ENCODE measurements at regions not wholly inside any gene's neighbourhood (a gene's known extent, or its start where the extent isn't known, plus 50 kb on each side); places are given as distances from the start of the nearest gene placed in this dataset.

GRCh38 chr12:103028881-103029639 lies 71.6 kb downstream of the ASCL1 start:
- H3K27me3 ChIP-seq (ENCODE audit: low read depth, low read length), result no peaks in the 10 kb centered on the region
- H3K79me2 ChIP-seq (ENCODE audit: low read length), result no peaks in the 10 kb centered on the region
- no peak overlapping the region for H2AFZ ChIP-seq (ENCODE audit: low read depth, low read length)
- H3K4me3 ChIP-seq (ENCODE audit: low read length), result no peak overlapping the region
- peak overlapping the region; percentile 12; the same call in 1 of the 2 replicates for H3K4me2 ChIP-seq (ENCODE audit: low read length)
- peaks cover 4% of the 10 kb centered on the region; the same call in 1 of the 2 replicates for H3K9me3 ChIP-seq (ENCODE audit: insufficient read depth, low read length)
- H3K4me1 ChIP-seq (ENCODE audit: low read length), result peaks cover 19% of the 10 kb centered on the region
- no peak overlapping the region for H3K27ac ChIP-seq (ENCODE audit: low read length)
- H3K9ac ChIP-seq (ENCODE audit: low read length), result no peak overlapping the region
- peaks cover 4% of the 10 kb centered on the region for H3K36me3 ChIP-seq (replicated peaks; ENCODE audit: low read depth, low read length)
- TF ChIP-seq EZH2phosphoT487 (IDR thresholded peaks at IDR 0.05; ENCODE audit: low read depth) (no peak), CTCF (IDR thresholded peaks at IDR 0.05; ENCODE audit: low read depth, low read length) (no peak)
- H4K20me1 ChIP-seq (ENCODE audit: insufficient read depth, low read length), result no peaks in the 10 kb centered on the region

- peak overlapping the region; percentile 88 for H3K27ac ChIP-seq (ENCODE audit: low read length)
- peak overlapping the region; percentile 62 for H3K4me2 ChIP-seq (ENCODE audit: low read length)
- TF ChIP-seq CTCF (IDR thresholded peaks at IDR 0.05; ENCODE audit: low read depth, low read length), result no peak
- TF ChIP-seq EZH2phosphoT487 (IDR thresholded peaks at IDR 0.05; ENCODE audit: low read depth), result no peak
- H3K79me2 ChIP-seq (ENCODE audit: low read length), result no peaks in the 10 kb centered on the region
- H3K27me3 ChIP-seq (ENCODE audit: low read depth, low read length), result no peaks in the 10 kb centered on the region
- peaks cover 19% of the 10 kb centered on the region for H3K36me3 ChIP-seq (replicated peaks; ENCODE audit: low read depth, low read length)
- H3K4me3 ChIP-seq (ENCODE audit: low read length), result peak overlapping the region; percentile 13; the same call in 1 of the 2 replicates
- peaks cover 17% of the 10 kb centered on the region; the same call in 1 of the 2 replicates for H3K9me3 ChIP-seq (ENCODE audit: insufficient read depth, low read length)
- no peak overlapping the region for H2AFZ ChIP-seq (ENCODE audit: low read depth, low read length)
- H4K20me1 ChIP-seq (ENCODE audit: insufficient read depth, low read length), result no peaks in the 10 kb centered on the region
- H3K4me1 ChIP-seq (ENCODE audit: low read length), result peaks cover 43% of the 10 kb centered on the region
- peak overlapping the region; percentile 28; the same call in 1 of the 2 replicates for H3K9ac ChIP-seq (ENCODE audit: low read length)
These were observed 79.2 kb downstream of the ASCL1 start for GRCh38 chr12:103036581-103037214.

- no peaks in the 10 kb centered on the region for H3K36me3 ChIP-seq (replicated peaks; ENCODE audit: low read depth, low read length)
- peaks cover 13% of the 10 kb centered on the region for H3K4me1 ChIP-seq (ENCODE audit: low read length)
- H3K79me2 ChIP-seq (ENCODE audit: low read length), result no peaks in the 10 kb centered on the region
- H2AFZ ChIP-seq (ENCODE audit: low read depth, low read length), result no peak overlapping the region
- H3K4me3 ChIP-seq (ENCODE audit: low read length), result no peak overlapping the region
- H3K9me3 ChIP-seq (ENCODE audit: insufficient read depth, low read length), result no peaks in the 10 kb centered on the region
- no peak overlapping the region for H3K9ac ChIP-seq (ENCODE audit: low read length)
- no peak for TF ChIP-seq EZH2phosphoT487 (IDR thresholded peaks at IDR 0.05; ENCODE audit: low read depth)
- TF ChIP-seq CTCF (IDR thresholded peaks at IDR 0.05; ENCODE audit: low read depth, low read length), result no peak
- H3K4me2 ChIP-seq (ENCODE audit: low read length), result no peak overlapping the region
- H3K27ac ChIP-seq (ENCODE audit: low read length), result no peak overlapping the region
- H3K27me3 ChIP-seq (ENCODE audit: low read depth, low read length), result no peaks in the 10 kb centered on the region
- no peaks in the 10 kb centered on the region for H4K20me1 ChIP-seq (ENCODE audit: insufficient read depth, low read length)
These were observed 86.3 kb downstream of the ASCL1 start for GRCh38 chr12:103043531-103044486.

Data from OCI-LY3 (cell line).